Glomerular endothelial cell (primary cell): ENCODE measurements at regions not wholly inside any gene's neighbourhood (a gene's known extent, or its start where the extent isn't known, plus 50 kb on each side); places are given as distances from the start of the nearest gene placed in this dataset.
"Not testable (repeated sequence)": the region's sequence is repeated elsewhere in the genome, so short reads cannot be mapped to it uniquely, and the experiment has no call there.

Experiments used
- DNase-seq: peaks from one replicate; pipeline ENCODE4 v3.0.0-alpha.2; 2011; ENCODE audit warnings: low read depth, low spot score; ENCODE audit errors: extremely low read depth

DNA sequence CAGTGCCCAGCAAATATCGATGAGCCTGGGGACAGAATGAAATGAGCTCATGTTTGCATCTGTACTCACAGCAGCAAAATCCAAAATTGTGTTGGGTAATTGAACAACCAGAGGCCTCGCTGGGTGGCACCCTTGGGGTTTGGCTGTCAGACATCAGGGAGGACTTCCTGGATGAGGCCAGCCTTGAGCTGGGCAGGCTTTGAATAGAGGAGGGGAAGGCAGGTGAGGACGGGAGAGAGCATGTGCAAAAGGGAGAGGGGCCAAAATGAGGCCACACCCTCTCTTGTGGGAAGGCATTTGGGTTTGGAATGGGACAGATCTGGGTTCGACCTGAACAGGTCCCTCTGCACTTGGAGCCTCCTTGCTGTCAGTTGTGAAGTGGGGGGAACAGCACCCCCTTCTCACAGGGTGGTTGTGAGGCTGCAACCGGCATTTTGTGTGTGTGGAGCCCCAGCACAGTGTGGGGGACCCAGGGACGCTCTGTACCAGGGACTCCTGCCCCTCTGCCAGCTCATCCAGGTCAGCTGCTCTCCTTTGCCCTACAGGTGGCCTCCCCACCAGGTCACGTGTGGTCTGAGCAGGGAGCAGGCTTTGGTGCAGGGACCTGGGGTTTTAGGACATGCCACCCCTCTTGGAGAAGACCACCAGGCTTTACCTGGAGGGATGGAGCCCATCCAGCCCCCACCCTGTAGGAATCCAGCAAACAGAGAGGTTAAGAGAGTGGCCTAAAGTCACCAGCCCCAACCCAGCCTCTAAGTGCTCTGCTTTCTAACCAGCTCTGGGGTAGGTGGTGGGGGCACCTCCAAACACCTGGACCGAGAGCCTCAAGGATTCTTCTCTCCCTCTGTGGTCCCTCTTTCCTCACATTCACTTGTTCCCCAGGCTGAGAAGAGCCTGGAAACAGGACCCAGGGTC lies 521.8 kb downstream of the PTPRU start:
- DNase-seq, result no peak

DNA sequence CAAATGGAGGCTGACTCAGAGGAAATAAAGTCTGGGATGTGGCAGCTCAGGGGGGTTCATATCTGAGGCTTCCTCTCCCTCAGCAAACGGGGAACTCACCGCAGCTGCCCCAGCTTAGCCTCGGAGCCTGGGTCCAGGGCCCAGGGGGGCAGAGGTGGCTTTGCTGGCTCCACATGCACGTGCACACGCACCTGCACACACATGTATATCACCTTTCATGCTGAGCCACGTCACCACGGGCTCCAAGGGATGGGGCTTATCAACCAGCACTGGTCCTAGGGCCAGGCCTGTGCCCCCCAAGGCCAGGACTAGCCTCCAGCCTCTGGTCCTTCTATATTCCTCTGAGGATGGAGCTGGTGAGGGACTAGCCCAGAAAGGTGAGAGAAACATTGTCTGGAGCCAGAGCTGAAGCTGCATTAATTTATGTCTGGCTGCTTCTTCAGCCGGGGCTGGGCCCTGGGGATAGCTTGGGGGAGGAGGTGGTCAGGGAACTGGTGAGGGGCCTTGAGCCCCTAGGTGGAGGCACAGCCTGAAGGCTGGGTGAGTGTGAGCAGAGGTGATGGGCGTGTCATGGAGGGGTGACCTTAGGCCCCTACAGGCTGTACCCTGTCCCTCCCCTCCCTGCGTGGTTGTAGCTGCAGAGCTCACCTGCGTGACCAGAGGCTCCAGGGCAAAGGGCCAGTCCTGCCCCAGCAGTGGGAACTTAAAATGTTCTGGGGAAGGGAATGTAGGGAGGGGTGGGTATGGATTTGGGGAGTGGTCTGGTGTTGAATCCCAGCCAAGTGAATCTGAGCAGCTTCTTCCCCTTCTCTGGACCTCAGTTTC lies 520.8 kb downstream of the PTPRU start:
- DNase-seq, result no peak

DNA sequence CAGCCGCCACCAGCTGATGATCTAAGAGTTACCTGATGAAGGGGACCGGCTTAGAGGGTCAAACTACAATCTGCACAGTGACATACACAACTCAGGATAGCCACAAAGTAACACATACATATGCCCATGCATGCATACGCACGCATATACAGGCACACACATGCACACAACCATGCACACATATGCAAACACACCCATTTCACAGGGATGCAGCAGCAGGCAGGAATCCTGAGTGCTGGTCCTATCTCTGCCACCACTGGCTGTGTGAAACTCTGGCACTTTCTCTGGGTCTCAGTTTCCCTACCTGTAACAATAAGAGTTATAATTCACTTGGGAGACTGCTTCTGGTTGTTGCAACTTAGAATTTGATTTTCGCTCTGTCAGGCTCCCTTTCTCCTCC lies 520.2 kb downstream of the PTPRU start:
- no peak for DNase-seq

DNA sequence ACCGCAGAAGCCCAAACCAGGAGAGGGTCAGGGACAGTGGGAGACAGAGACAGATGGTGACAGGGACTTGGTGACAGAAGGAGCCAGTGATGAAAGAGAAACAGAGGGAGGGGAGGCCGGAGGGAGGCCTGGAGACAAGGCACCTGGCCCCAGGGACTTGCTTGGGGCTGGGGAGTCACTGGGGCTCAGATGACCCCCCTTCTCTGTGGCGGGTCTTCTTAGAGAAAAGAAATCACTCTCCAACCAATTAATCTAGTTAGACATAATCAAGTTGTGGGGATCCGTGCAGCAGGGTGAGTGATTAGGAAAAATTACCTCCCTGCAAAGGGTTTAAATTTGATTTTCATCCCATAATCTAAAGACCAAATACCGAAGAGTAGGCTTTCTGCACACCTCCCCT lies 519.8 kb downstream of the PTPRU start:
- no peak for DNase-seq

DNA sequence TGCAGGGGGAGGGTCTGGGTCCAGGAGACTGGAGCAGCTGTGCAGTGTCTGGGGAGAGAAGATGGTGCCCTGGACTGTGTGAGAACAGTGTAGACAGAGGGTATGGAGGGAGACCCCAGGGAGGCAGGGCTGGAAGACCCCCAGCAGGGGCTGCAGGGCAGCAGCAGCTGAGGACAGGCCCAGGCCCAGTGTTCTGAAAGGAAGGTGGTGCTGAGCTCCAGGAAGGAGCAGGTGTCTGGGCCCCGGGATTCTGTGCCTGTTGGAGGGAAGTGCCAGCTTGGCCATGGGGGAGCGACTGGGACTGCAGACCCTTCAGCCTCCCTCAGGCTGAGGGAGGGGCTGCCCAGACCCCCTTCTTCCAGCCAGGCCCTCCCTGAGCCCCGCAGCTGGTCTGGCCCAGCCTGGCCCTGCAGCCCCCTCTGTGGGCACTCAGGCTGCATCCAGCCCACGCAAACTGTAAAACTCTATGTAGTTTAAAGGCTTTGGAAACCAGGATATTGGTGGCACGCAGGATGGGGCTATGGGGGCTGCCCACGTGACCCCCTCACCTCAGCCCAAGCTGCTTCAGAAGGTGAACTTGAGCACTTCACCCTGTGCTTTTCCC lies 519.2 kb downstream of the PTPRU start:
- not testable (repeated sequence) for DNase-seq

DNA sequence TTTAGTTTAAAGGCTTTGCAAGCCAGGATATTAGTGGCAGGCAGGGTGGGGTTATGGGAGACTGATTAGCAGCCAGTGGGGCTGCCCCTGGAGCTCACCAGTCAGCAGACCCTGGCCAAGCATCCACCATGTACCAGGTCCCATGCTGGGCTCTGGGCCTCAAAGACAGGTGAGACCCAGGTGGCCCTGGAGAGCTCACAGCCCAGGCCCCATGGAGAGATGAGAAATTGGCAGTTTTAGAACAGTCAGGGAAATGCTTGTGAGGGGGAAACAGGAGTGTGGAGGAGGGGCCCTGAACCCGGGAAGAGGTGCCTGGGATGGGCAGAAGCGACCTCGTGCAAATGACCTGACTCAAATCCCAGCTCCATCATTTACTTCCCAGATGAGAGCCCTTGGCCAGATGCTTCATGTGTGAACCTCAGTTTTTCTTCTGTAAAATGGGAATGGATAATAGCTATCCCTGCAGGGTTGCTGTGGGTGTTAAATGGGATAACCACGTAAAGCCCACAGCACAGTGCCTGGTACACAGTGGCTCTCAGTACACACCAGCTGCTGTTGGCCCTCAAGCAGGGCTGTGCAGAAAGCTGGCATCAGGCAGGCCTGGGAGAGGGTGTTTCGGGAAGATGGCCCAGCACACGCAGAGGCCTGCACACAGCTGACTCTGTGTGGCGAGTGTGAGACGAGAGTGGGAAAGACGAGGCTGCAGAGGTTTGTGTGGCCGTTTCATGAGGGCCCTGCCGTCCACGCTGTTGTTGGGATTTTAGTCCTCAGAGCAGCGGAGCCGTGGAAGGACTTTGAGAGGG lies 518.5 kb downstream of the PTPRU start:
- no peak for DNase-seq

DNA sequence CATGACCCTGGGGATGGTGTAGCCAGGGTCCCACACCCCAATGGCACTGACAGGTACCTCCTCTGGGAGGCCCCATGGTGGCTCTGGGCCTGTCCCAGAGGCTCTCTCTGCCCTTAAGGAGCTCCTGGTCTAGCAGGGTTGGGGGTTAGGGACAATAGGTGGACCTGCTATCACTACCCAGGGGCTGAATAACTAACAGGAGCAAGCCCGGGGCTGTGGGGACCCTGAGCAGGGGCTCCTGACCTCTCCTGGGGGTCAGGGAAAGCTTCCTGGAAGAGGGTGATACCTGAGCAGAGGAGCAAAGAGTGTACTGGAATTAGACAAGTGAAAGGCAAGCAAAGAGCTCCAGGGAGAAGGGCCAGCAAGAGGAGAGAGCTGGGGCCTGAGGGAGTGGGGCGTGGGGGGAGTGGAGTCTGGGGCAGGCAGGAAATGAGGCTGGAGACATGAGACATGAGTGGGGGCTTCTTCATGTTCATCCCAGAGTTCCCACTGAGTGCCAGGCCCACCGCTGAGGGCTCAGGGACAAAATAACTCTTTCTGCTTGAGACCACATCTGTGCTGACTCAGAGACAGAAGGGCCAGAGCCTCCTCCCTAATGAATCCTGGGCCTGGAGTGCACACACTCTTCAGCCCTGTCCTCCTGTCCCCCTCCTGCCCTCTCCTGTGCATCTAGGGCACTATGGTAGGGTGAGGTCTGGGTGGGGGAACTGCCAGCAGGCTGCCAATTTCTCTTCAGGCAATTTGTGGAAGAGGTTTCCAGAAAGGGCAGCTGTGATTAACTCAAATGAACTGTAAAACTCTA lies 517.6 kb downstream of the PTPRU start:
- no peak for DNase-seq

DNA sequence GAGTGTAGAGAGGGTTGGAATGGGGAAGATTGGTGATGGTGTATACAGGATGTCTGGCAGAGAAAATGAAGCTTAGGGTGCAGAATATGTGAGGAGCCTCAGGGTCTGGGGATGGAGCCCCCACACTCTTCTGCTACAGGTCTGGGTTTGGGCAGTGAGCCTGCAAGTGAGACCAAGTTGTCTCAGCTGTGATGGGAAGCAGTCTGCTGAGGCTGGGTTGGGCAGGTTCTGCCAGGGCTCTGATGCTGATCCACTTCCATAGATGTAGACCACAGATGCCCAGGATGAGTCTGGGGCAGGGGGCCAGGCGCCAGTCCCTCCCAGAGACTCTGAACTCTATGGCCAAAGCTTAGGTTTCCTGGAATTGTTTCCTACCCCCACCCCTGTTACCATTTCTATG lies 516.9 kb downstream of the PTPRU start:
- DNase-seq, result no peak

DNA sequence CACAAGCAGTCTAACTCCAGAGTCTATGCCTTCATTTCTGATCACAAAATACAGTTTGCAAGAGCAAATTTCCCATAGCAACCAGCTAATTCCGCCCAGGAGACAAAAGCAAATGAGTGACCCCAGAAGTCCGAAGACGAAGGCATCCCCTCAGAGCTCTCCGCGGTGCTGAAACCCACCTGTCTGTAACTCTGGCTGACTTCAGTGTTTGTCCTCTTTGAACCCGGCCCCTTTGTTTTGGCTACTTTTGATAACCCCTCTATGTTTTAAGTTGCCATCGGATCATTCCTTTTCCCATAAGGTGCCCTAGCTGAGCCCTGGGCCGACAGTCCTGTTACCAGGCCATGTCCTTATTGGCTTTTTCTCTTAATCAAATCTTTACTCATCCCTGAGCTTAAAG lies 515.8 kb downstream of the PTPRU start:
- DNase-seq, result no peak

DNA sequence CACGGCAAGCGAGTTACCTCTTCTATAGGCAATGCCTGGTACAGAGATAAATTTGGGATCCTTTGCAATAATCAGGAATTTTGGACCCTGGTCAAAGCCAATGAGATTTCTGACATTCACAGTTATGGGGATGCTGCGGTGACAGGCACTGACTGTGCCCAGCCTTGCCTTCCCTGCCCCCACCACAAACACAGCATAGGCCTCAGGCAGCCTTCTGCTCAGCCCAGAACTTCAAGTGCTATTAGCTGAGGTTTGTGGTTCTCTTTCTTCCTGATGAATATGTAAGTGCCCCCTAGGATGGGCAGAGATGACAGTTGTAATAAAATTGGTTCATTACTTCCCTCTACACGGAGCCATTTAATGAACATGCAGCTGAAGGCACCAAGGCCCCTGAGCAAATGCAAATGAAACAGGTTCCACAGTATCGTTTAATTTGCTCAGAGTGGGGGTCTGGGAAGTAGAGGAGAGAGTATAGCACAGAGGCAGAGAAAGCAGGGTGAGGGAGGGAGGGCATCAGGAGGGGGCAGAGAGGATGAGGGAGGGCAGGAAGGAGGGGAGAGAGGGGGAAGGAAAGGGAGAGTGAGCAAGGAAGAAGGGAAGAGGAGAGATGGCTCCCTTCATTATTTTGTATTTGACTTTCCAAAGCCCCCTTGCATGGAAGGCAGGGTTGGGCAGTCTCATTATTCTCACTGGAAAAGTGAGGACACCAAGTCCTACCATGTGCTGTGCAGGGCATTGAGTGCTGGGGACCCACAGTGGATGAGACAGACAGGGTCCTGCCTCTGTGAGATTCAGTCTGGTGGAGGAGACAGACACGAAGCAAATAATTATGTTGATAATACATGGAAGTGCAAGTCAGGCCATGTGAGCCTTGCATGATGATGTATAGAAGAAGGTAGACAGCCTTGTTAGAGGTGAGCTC lies 513.0 kb downstream of the PTPRU start:
- no peak for DNase-seq

DNA sequence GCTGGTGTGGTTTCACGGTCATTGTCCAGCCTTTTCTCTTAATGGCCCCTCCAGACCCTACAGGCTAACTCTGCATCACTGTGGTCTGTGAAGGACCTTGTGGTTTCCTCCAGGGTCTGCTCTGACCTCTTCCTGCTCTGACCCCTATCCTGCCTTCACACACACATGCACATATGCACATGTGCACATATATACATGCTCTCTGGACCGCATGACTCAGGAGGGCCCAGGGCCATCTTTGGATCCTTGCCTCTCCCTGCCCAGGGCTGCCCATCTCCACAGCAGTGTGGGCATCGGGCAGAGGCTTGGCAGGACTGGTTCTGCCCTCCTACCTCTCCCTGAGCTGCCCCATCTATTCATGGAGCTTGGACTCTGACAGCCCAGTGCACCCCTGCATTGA lies 510.9 kb downstream of the PTPRU start:
- DNase-seq, result no peak

DNA sequence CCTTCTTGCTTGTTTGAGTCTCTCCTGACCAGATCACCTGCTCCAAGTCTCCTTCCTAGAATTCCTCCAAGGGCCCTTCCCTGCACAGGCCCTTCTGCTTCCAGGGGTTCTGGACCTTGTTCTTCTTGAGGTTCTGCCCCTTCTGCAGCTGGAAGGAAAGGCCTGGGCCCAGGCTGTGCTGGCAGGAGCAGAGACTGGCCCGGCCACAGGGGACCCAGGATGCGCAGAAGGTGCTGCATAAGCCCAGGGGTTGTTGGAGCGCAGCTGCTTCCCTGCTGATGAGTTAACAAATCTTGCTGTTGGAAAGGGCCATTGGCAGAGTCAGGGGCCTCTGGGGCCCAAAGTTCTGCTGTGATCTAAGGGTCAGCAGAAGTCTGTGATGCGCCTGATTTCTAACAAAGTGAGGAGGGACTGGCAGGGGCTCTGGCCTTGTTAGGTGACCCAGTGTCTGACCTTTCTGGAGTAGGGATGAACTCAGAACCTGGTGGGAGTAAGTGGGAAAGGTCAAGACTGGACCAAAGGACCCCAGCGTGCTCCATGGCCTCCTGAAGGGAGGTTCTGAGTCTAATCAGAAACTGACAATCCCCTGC lies 509.8 kb downstream of the PTPRU start:
- no peak for DNase-seq

DNA sequence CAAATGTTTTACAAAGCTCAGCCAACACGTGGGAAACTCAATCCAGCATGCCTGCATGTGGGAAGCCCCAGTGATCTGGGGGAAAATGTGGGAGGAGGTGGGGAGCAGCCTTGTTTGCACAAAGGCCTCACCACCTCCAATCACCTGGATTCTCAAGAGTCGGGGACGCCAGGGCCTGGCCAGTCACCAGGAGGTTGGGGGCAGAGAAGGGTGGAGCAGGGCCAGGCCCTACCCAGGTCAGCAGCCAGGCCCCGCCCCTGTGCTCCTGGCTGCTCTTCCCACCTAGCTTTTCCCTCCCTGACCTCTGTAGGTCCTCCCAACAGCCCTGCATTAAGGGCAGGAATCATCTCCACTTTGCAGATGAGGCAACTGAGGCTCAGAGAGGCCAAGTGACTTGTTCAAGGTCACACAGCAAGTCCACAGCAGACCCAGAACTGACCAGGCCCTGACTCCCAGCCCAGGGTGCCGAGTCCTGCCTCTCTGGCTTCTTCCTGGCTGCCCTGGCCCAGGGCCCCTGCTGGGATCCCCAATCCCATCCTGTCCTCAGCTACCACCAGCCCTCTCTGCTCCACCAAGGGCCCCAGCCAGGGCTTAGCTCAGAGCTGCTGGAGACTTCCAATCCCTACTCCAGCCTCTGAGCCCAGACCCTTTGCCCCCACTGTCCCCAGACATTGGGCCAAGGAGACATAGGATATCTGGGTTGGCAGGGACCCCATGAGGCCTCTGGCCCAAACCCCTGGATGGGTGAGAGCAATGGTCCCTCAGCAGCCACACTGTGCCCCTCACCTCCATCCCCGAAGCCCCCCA lies 508.6 kb downstream of the PTPRU start:
- no peak for DNase-seq

DNA sequence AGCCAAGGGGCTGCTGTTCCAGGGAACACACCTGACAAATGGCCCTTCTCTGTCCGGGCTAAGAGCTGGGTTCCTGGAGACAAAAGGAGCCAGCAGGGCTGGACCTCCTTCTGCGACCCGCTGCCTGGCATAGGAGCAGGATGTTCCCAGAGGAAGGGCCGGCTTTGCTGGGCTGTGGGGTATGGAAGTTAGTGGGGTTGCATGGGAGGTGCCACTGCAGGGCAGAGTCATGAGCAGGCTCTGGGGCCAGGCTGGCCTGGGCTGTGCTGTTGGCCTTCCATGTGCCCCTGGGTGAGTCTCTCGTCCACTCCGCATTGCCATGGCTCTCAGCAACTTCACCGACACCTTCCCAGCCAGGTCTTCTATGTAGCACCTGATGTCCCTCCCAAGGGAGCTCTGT lies 507.6 kb downstream of the PTPRU start:
- no peak for DNase-seq

DNA sequence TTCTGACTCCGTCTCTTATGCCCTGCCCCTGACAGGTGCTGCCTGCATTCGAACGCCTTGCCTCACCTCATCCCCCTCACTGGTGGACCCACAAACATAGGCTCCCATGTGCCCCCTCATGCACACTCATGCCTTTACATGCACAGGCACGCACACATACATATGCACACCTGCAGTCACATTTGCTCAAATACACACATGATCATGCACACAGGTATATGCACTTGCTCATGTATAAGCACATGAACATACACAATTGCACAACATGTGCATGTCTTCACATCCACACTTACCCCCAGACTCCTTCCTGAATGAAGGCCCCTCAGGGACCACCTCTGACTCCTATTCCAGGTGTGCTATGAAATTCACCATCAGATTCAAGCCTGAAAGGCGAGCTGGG lies 506.9 kb downstream of the PTPRU start:
- no peak for DNase-seq

DNA sequence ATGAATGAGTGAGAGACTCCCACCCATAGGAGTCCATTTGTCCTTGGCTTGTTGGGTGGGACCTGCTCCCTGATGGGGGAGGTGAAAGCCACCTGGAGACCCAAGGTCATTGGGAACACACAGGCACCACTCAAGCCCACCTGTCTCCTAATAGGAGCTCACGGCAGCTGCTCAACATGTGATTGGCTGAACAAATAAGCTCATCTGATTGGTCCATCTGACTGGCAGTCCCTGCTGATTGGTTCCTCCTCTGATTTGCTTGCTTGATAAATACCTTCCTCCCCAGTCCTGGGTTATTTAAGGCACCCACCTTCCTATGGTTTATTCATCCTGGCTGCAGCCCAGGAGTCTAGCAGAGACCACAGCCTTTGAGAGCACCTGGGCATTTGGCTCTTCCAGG lies 502.9 kb downstream of the PTPRU start:
- no peak for DNase-seq

DNA sequence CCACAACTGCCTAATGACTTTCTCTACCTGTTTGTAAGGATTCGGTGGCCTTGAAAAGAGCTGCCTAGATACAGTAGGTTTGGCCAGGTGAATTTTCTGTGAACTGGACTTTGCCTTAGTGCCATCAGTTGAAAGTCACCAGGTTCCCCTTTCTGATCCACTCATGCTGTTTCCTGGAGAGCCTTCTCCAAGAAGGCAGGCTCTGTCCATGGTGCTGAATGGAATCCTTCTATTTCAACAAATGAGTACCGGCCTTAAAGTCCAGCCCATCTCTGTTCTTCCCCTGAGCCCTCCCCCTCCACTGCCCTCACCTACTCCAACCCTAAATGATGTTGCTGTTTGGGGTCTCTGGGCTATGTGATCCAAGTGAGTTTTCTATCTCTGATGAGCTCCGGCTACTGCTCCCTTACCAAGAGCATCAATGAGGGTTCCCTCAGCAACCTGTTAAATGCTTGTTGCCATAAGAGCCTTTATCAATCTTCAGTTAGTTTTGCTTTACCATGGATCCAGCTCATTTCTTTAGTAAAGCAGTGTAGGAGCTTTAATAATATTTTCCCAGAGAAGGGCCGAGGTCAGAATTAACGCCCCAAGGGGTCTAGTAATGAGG lies 500.4 kb downstream of the PTPRU start:
- peak; percentile 29 for DNase-seq
